ENCODE measurements at regions not wholly inside any gene's neighbourhood (a gene's known extent, or its start where the extent isn't known, plus 50 kb on each side); places are given as distances from the start of the nearest gene placed in this dataset.

DNA sequence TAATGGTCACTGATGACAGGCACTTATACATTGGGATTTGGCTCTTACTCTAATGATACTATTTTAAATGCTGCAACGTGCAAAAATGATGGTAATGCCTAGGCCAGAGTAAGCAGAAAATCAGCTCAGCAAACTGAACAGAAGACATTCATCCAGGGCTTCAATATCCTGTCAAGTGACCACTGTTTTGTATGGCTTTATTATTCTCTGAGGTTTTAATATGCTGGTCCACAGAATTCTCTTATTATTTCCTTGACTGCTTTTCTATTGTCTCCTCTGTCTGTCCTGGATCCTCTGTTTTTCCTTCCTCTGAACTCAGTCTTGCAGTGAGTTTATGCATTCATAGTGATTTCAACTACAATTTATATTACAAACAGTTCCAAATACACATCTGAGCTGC lies 90.8 kb upstream of the PMFBP1 start:
- Mint-ChIP-seq H3K4me3 (no peak overlapping the region), H3K27me3 (ENCODE audit: low read depth) (no peaks in the 10 kb centered on the region), H3K36me3 (ENCODE audit: insufficient read depth) (no peaks in the 10 kb centered on the region), H3K4me1 (ENCODE audit: low read depth) (no peaks in the 10 kb centered on the region), H3K9me3 (peaks cover 4% of the 10 kb centered on the region)
- no peak for DNase-seq
- ATAC-seq: no peak

DNA sequence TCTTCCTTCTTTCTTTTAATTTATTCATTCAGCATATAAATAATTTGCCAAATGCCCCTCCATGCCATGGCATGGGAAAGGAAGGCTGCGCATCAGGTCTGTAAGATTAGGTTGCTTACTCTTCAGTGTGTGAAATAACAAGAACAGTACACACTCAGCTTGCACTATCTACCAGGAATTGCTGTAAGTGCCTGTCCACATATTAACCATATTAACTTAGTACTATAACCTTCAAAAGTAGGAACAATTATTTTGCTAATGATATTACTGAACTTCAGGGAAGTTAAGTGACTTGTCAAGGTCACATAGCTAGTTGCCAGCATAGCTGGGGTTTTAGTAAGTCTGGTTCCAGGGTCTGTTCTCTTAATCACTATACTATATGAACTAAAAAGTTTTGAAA lies 89.2 kb upstream of the PMFBP1 start:
- ATAC-seq (no peak), DNase-seq (no peak)
- H3K9me3 Mint-ChIP-seq: peaks cover 4% of the 10 kb centered on the region
- H3K27me3 Mint-ChIP-seq (ENCODE audit: low read depth): no peaks in the 10 kb centered on the region
- H3K4me3 Mint-ChIP-seq: no peak overlapping the region
- no peaks in the 10 kb centered on the region for H3K36me3 Mint-ChIP-seq (ENCODE audit: insufficient read depth)
- H3K4me1 Mint-ChIP-seq (ENCODE audit: low read depth): no peaks in the 10 kb centered on the region

DNA sequence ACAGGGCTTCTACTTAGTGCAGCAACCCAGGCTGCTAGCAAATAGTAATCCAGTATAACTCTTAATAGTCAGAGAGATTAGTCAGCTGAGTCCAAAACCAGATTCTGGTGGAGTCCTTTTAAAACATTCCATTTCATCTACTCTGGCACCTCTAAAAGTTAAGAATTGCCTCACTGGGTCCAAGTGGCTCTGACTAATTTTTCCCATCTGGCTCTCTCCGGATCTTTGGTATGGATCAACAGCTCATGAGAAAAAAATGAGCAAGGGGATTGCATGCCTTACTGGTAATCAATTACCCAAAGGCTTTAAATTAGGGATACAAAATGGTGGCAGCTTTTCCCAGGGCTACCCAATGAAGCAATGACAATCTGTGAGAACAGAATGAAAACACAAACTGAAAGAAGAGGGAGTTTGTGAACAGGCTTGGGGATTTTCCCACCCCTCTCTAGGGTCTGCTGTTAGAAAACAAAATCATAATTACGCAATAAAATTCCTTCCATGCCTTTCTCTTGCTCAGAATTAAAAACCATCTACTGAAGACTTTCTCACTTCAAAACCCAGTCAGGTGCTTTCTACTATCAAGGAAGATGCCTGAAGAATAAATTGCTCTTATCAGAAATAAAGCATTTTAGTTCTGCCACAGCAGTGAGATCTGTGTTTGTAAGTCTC lies 84.6 kb upstream of the PMFBP1 start:
- DNase-seq: no peak
- H3K9me3 Mint-ChIP-seq: peaks cover 4% of the 10 kb centered on the region
- no peak overlapping the region for H3K4me3 Mint-ChIP-seq
- H3K4me1 Mint-ChIP-seq (ENCODE audit: low read depth): no peaks in the 10 kb centered on the region
- no peaks in the 10 kb centered on the region for H3K36me3 Mint-ChIP-seq (ENCODE audit: insufficient read depth)
- no peak for ATAC-seq
- no peaks in the 10 kb centered on the region for H3K27me3 Mint-ChIP-seq (ENCODE audit: low read depth)

DNA sequence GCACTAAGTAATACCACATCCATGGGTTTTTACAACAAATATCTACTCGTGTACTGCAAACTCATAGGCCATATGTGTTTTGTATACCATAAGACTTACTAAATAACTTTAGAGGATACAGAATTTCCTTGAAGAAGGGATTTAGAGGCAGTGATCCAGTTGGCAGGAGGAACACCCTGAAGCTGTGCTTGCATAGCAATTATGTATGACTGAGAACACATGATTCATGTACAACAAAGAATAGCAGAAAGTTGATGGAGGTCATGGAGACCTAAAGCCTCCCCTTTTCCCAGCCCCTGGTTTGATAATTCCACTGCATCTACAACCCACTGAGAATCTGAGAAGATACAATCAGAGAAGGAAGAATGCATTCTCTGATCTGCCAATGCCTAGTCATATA lies 83.8 kb upstream of the PMFBP1 start:
- ATAC-seq: no peak
- H3K9me3 Mint-ChIP-seq: peaks cover 4% of the 10 kb centered on the region
- H3K4me1 Mint-ChIP-seq (ENCODE audit: low read depth): no peaks in the 10 kb centered on the region
- H3K36me3 Mint-ChIP-seq (ENCODE audit: insufficient read depth): no peaks in the 10 kb centered on the region
- no peak overlapping the region for H3K4me3 Mint-ChIP-seq
- H3K27me3 Mint-ChIP-seq (ENCODE audit: low read depth): no peaks in the 10 kb centered on the region
- no peak for DNase-seq

DNA sequence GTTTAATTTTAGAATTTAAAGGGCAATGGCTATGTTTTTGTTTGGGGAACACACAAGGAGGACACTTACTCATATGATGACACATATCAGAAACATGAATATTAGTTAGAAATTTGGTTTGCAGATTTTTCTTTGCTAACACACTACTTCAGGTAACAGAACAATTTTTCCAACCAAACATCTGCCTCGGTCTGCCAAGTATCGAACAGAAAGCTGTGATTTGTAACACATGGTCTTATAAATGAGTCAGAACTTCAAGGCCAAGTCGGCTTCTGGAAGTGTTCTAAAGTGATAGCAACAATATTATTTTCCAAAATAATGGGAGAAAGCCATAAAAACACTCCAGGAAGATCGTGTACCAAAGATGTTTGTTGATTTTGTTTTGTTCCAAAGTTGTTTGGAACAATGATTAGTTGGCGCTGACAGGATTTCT lies 75.9 kb upstream of the PMFBP1 start:
- ATAC-seq: no peak

DNA sequence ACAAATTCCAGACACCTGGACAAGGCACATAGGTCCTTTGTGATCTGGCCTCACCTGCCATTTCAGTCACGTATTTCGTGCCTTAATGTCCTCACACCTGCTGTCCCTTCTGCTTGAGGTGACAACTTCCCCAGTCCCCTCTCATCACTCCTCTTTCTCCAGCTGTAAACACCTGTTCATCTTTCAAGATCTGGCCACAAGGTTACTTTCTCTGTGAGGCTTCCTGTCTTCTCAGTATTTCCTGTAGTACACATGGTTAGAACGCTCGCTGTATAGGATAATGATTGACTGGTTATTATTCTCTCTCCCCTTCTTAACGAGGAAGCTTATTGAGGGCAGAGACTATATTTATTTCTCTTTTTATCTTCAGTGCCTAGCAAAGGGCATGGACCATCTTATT lies 74.5 kb upstream of the PMFBP1 start:
- ATAC-seq (no peak), DNase-seq (no peak)
- no peaks in the 10 kb centered on the region for H3K9me3 Mint-ChIP-seq
- H3K4me1 Mint-ChIP-seq (ENCODE audit: low read depth): peaks cover 4% of the 10 kb centered on the region
- no peak overlapping the region for H3K4me3 Mint-ChIP-seq
- no peaks in the 10 kb centered on the region for H3K27me3 Mint-ChIP-seq (ENCODE audit: low read depth)
- no peaks in the 10 kb centered on the region for H3K36me3 Mint-ChIP-seq (ENCODE audit: insufficient read depth)

More for the DNA sequence above, 75.9 kb upstream of the PMFBP1 start:
- Mint-ChIP-seq H3K4me3 (no peak overlapping the region), H3K36me3 (ENCODE audit: insufficient read depth) (no peaks in the 10 kb centered on the region), H3K4me1 (ENCODE audit: low read depth) (peaks cover 4% of the 10 kb centered on the region), H3K27me3 (ENCODE audit: low read depth) (no peaks in the 10 kb centered on the region), H3K9me3 (no peaks in the 10 kb centered on the region)
- DNase-seq: no peak

DNA sequence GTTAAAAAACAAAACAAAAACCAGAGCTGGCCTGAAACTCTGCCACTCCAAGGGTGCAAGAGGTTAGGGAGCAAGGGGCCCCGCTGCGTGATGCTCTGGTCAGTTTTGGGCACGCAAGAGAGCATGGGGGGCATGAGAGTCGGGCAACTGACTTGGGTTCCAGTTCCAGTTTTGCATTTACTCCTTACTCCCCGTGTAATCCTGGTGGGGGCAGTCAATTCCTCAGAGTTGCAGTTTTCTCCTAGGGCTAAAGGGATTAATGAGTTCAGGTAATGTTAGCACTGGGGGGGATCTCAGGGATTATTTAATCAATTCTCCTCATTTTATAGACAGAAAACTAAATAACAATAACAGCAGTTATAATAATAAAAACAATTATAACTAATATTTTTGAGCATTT lies 72.9 kb upstream of the PMFBP1 start:
- no peak overlapping the region for H3K4me3 Mint-ChIP-seq
- no peaks in the 10 kb centered on the region for H3K27me3 Mint-ChIP-seq (ENCODE audit: low read depth)
- no peaks in the 10 kb centered on the region for H3K9me3 Mint-ChIP-seq
- no peak for DNase-seq
- peaks cover 4% of the 10 kb centered on the region for H3K4me1 Mint-ChIP-seq (ENCODE audit: low read depth)
- no peak for ATAC-seq
- H3K36me3 Mint-ChIP-seq (ENCODE audit: insufficient read depth): no peaks in the 10 kb centered on the region

DNA sequence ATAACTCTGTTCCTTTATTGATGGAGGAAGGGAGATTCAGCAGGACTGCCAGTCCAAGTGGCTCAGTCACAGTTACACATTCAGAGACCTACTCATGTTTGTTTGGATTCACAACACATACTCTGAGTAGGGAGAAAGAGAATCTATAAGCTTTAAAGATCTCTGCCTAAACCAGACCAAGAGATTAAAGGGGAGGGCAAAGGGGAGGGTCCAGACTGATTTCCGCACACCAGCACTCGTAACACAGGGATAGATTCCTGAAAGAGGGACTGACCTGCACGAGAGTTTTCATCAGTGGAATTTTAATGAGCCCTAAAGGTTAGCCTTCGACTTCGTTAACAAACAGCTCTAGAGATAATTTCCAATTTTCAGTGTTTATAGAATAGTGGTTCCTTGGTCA lies 71.7 kb upstream of the PMFBP1 start:
- Mint-ChIP-seq H3K27me3 (ENCODE audit: low read depth) (no peaks in the 10 kb centered on the region), H3K36me3 (ENCODE audit: insufficient read depth) (no peaks in the 10 kb centered on the region), H3K4me1 (ENCODE audit: low read depth) (peaks cover 4% of the 10 kb centered on the region), H3K9me3 (no peaks in the 10 kb centered on the region), H3K4me3 (no peak overlapping the region)
- ATAC-seq: no peak
- DNase-seq: no peak

DNA sequence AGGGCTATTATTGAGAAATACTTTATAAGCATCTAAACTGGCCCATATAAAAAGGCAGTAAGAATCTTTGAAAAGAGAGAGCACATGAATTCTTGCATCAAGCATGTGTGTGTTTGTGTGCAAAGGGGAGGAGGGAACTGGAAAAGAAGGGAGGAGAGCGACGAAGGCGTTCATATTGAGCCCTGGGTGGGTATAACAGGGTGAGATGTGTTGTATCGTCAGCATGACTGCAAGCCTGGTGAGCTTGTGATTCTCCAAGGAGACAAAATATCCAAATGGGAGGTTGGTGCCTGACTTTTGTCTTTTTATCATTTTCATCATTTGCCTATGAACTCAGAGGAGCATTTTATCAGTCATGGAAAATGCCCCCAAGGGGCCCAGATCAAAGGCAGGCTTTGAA lies 70.8 kb upstream of the PMFBP1 start:
- no peak overlapping the region for H3K4me3 Mint-ChIP-seq
- DNase-seq: no peak
- peaks cover 4% of the 10 kb centered on the region for H3K4me1 Mint-ChIP-seq (ENCODE audit: low read depth)
- ATAC-seq: no peak
- H3K9me3 Mint-ChIP-seq: no peaks in the 10 kb centered on the region
- no peaks in the 10 kb centered on the region for H3K36me3 Mint-ChIP-seq (ENCODE audit: insufficient read depth)
- H3K27me3 Mint-ChIP-seq (ENCODE audit: low read depth): no peaks in the 10 kb centered on the region

DNA sequence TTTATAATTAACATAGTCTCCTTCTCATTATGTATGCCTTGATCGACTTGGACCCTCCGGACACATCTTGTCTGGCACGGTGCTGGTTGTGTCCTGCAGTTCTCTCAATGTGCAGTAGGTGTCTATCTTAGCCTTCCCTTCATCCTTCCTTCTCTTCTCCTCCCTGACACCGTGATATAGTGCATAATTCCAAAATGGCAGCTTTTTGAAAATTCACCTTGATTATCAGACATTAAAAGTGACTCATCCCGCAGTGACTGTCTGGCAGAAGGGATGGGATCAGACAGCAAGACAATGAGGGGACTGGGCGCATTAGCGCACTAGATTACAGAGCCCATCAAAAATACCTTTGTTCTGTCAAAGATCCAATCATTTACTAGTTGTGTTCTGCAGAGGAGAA lies 70.0 kb upstream of the PMFBP1 start:
- no peaks in the 10 kb centered on the region for H3K9me3 Mint-ChIP-seq
- H3K36me3 Mint-ChIP-seq (ENCODE audit: insufficient read depth): no peaks in the 10 kb centered on the region
- H3K4me1 Mint-ChIP-seq (ENCODE audit: low read depth): peaks cover 4% of the 10 kb centered on the region
- ATAC-seq: no peak
- DNase-seq: no peak
- no peak overlapping the region for H3K4me3 Mint-ChIP-seq
- H3K27me3 Mint-ChIP-seq (ENCODE audit: low read depth): no peaks in the 10 kb centered on the region

DNA sequence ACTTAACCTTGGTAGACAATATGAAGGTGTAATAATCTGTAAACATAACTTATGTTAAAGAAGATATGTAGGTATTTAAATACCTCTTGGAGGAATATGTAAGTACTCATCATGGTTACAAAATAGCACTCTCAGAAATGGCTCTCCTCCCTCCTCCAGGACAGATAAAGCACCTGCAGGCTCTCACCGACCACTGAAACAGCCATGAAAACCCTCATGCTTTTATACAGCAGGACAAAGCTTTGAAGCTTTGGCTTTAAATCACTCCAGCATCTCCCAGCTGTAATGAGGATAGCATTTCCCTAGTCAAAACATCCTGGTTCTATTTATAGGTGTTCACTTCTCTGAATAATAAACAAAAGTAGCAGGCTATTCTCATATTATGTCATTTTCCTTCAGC lies 69.1 kb upstream of the PMFBP1 start:
- ATAC-seq (no peak), DNase-seq (no peak)
- Mint-ChIP-seq H3K9me3 (no peaks in the 10 kb centered on the region), H3K4me3 (no peak overlapping the region), H3K4me1 (ENCODE audit: low read depth) (no peaks in the 10 kb centered on the region), H3K36me3 (ENCODE audit: insufficient read depth) (no peaks in the 10 kb centered on the region), H3K27me3 (ENCODE audit: low read depth) (no peaks in the 10 kb centered on the region)

DNA sequence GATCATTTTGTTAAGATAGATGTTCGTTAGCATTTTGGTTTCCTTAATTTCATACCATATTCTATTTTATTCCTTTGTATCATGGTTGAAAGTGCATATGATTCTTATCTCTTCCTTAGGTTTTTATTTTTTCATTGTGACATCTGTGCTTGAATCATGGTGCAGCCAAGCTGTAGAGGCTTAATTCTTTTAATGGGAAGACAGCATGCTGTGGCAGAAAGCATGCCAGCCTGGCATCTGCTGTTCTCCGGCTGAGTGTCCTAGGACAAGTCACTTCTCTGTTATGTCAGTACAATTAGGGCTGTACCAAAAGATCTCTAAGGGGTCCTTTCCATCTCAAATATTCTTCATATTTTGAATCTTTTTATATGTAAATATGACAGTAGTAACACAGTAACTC lies 68.5 kb upstream of the PMFBP1 start:
- no peaks in the 10 kb centered on the region for H3K9me3 Mint-ChIP-seq
- H3K4me1 Mint-ChIP-seq (ENCODE audit: low read depth): no peaks in the 10 kb centered on the region
- no peaks in the 10 kb centered on the region for H3K27me3 Mint-ChIP-seq (ENCODE audit: low read depth)
- H3K4me3 Mint-ChIP-seq: no peak overlapping the region
- ATAC-seq (no peak), DNase-seq (no peak)
- H3K36me3 Mint-ChIP-seq (ENCODE audit: insufficient read depth): no peaks in the 10 kb centered on the region

DNA sequence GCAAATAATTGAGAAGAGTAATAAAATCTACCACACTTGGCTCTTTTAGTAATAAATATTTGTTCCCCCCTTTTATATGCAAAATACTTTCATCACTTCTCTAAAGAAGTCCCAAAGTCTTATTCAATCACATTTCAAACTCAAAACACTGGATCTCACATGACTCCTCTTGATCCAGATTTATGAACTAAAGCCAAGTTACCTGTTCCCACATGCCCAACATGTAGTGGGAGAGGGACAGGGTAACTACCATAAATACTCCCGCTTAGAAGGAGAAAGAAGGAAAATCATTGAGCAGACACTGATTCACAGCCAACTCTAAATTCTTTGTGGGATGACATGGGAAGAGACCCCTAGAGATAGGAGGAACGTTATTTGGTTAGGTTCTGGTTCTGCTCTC lies 64.9 kb upstream of the PMFBP1 start:
- DNase-seq (no peak), ATAC-seq (no peak)
- H3K4me1 Mint-ChIP-seq (ENCODE audit: low read depth): no peaks in the 10 kb centered on the region
- H3K9me3 Mint-ChIP-seq: no peaks in the 10 kb centered on the region
- H3K4me3 Mint-ChIP-seq: no peak overlapping the region
- no peaks in the 10 kb centered on the region for H3K36me3 Mint-ChIP-seq (ENCODE audit: insufficient read depth)
- no peaks in the 10 kb centered on the region for H3K27me3 Mint-ChIP-seq (ENCODE audit: low read depth)

DNA sequence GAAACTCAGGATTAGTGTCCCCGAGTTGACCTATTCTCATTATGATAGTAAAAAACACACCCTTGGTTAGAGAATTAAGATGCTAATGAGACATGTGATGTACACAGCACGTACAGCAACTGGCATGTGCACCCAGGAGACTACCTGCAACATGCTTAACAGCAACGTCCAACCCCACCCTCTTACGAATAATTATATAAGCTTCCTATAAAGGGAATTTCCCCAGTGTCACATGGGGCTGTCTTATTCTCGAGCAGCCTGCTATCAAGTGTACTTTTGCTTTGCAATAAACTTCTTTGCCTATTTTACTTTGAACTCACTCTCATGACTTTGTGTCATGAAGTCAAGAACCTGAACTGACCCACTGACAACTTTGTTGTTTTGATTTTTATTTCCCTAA lies 62.4 kb upstream of the PMFBP1 start:
- no peak overlapping the region for H3K4me3 Mint-ChIP-seq
- no peaks in the 10 kb centered on the region for H3K9me3 Mint-ChIP-seq
- no peak for ATAC-seq
- H3K27me3 Mint-ChIP-seq (ENCODE audit: low read depth): no peaks in the 10 kb centered on the region
- no peak for DNase-seq
- H3K36me3 Mint-ChIP-seq (ENCODE audit: insufficient read depth): no peaks in the 10 kb centered on the region
- H3K4me1 Mint-ChIP-seq (ENCODE audit: low read depth): no peaks in the 10 kb centered on the region

DNA sequence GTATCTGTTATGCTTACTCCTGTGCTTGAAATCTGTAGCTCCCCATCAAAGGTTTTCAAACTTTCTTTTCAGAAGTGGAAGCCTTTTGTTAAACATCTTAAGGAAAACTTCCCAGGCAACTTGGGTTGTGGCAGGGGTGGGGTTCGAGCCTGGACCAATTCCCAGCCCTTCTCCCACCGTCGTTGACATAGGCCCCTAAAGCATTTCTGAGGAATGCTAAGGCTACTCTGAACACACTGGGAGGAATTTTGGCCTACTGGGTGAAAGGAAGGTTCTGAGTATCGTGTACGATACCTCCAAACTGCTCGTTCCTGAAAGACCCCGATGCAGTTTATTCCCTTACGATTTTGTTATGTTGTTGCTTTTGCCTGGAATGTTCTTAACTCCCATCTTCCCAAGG lies 56.1 kb upstream of the PMFBP1 start:
- H3K4me1 Mint-ChIP-seq (ENCODE audit: low read depth): no peaks in the 10 kb centered on the region
- DNase-seq (no peak), ATAC-seq (no peak)
- H3K9me3 Mint-ChIP-seq: no peaks in the 10 kb centered on the region
- no peaks in the 10 kb centered on the region for H3K36me3 Mint-ChIP-seq (ENCODE audit: insufficient read depth)
- H3K27me3 Mint-ChIP-seq (ENCODE audit: low read depth): no peaks in the 10 kb centered on the region
- no peak overlapping the region for H3K4me3 Mint-ChIP-seq

DNA sequence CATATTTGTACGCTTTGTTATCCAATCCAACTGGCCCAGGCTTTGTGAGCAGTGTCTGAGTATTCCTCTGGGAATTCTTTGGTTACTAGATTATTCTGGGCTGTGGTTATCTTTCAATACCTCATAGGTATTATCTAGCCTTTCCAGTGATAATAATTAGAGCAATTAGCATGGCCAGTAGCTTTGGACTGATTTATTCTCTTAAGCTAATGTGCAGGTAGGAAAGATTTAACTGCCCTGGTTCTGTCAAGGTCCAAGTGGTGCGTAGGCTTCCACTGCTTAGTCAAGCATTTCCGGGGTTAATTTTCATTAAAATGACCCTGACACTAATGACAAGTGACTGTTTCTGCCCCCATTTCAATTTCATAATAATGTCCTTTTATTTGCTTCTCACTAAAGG lies 54.2 kb upstream of the PMFBP1 start:
- DNase-seq: no peak
- Mint-ChIP-seq H3K4me3 (no peak overlapping the region), H3K27me3 (ENCODE audit: low read depth) (no peaks in the 10 kb centered on the region), H3K36me3 (ENCODE audit: insufficient read depth) (no peaks in the 10 kb centered on the region), H3K4me1 (ENCODE audit: low read depth) (no peaks in the 10 kb centered on the region), H3K9me3 (no peaks in the 10 kb centered on the region)
- no peak for ATAC-seq

Measured in activated T-cell treated with anti-CD3 and anti-CD28 coated beads, Interleukin-2, amount 50 U/mL, for 4 hours (primary cell).